AML-193 (cell line): ENCODE measurements at regions not wholly inside any gene's neighbourhood (a gene's known extent, or its start where the extent isn't known, plus 50 kb on each side); places are given as distances from the start of the nearest gene placed in this dataset.
"Not testable (repeated sequence)": the region's sequence is repeated elsewhere in the genome, so short reads cannot be mapped to it uniquely, and the experiment has no call there.

ENCODE experiments used
- DNase-seq, 2 experiments: peaks; one replicate each; lab custom pipeline; 2025; lab: John Stamatoyannopoulos, UW

- no peak for DNase-seq
Observed at GRCh38 chr2:109669731-109670130, 55.6 kb downstream of the SOWAHC start.

DNA sequence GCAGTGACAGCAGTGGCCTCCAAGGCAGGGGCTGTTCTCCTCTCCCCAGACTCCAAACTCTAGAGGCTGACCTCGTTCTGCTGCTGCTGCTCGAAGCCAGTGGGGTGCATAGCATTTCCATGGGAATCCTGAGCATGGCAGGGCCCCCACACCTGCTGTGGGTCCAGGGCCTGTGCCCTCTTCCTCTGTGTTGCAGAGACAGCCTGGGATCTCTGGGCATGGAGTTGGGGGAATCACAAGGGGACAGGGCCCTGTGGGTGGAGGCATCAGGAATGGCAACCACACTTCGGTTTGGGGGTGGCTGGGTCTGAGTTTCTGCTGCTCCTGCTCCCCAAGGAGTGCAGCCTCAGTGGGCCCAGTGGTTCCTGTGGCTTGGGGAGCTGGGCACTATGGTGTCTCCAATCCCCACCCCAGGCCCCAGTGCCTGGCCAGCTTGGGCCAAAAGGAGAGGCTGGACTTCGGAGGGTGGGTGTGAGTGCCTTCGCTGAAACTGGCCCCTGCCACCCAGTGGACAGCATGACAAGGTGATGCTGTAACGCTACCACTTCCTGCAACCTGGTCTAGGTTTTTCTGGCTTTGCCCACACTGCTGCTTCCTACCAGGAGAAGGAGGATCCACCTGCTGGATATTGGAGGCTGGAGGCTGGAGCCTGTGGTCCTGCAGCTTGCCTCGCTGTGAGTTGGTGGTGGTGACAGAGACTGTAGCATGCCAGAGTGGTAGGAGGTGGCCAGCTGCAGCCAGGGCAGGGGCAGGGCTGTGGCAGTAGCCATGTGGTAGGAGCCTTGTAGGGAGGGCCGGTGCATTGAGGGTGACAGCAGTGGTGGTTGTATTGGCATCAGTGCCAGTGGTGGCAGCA, 56.6 kb downstream of the SOWAHC start:
- DNase-seq = no peak

DNA sequence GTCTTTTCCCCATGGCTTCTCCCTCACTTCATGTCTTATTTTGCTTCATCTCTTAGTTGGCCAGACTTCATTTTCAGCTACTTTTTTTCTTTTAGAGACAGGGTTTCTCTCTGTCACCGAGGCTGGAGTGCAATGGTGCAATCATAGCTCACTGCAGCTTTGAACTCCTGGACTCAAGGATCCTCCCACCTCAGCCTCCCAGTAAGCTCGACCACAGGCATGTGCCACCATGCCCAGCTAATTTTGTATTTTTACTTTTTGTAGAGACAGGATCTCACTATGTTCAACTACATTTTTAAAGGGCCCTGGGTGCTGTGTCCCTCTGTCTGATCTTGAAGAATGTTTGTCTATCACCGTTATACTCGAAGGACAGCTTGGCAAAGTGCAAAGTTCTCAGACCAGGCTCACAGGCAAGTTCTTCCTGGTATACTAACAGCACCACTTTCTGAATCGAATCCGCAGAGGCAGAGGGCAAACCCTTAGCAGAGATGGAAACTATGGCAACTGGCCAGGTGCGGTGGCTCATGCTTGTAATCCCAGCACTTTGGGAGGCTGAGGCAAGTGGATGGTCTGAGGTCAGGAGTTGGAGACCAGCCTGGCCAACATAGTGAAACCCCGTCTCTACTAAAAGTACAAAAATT, 60.9 kb downstream of the SOWAHC start:
- DNase-seq = no peak

DNA sequence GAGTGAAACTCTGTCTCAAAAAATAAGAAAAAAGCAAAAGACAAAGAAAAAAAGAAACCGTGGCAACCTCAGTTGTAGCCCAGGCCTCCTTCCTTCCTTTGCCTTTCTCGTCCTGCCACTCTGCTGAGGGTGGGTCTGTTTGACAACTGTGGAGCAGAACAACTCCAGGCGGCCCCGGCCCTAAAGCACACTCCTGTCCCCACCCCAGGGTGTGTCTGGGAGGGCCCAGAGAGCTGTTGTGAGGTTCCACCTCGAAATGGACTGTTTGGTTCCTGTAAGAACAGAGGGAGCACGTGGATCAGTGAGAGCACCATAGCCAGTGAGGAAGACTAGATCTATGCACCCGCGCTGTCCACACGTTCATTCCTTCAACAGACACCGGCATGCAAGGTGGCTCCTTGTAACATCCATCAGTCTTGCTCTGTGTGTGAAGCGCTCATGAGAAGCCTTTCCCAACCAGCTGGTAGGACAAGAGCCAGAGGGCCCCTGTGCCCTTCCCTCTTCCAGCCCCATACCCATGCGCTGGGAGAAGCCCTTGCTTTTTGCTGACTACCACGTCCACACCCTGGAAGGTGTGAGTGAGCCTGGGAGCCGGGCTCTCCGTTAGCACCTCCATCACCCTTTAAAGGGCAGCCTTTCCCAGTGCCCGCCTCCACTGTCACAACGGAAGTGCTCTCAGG, 61.6 kb downstream of the SOWAHC start:
- no peak for DNase-seq

GRCh38 chr2:109676346-109676902, 62.3 kb downstream of the SOWAHC start:
- no peak for DNase-seq

DNA sequence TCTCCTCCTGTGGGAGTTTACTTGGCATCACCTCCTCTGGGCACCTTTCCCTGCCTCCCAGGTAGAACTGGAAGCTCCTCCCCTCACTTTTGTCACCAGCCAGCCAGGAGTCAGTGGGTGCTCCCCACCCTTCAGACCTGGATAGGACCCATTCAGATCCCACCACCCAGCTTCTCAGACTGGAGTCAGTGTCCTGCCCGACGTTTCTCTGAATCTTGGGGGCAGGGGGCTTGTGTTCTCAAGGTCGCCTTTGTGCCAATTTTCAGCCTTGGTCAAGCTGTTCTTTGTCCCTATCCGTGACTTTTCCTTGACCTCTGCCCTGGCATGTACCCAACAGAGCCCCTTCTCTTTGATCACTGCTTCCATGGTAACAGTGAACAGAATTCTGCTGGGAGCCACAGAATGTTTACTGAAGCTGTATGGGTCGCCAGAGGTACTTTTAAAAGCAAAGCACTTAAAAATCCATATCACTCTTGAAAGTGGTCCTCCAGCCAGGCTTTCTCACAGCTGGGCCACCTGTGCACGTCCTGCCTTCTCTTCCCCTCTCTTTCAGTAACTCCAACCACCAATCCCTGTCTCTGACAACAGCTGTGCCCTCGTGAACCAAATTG, 63.1 kb downstream of the SOWAHC start:
- DNase-seq = not testable (repeated sequence)

- DNase-seq = no peak
Observed at GRCh38 chr2:109677835-109678580, 63.8 kb downstream of the SOWAHC start.

DNA sequence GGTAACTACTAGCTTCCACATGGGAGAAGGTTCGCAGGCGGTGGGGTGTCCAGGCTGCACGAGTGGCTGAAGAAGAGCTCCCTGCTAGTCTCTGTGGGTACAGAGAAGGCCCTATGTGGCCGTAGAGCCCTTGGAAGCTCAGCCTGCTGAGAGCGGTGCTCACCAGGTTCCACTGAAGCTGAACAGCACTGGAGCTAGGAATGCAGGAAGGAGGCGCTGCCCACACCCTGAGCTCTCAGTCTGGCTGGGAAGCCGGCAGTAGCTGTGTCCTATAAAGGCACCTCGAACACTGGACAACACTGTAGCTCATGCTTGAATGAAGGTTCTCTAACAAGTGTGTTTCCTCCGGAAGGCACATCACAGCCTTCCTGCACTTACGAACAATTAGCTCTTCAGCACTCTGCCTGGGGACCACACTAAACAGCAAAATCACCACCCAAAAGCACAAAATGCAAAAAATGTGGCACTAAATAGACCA, 64.6 kb downstream of the SOWAHC start:
- DNase-seq = not testable (repeated sequence)

- DNase-seq = no peak
Observed at GRCh38 chr2:109679225-109679624, 65.1 kb downstream of the SOWAHC start.

- no peak for DNase-seq
Observed at GRCh38 chr2:109679626-109680025, 65.5 kb downstream of the SOWAHC start.

- DNase-seq = no peak
Observed at GRCh38 chr2:109680523-109681297, 66.5 kb downstream of the SOWAHC start.

GRCh38 chr2:109681633-109682380, 67.6 kb downstream of the SOWAHC start:
- DNase-seq = no peak

DNA sequence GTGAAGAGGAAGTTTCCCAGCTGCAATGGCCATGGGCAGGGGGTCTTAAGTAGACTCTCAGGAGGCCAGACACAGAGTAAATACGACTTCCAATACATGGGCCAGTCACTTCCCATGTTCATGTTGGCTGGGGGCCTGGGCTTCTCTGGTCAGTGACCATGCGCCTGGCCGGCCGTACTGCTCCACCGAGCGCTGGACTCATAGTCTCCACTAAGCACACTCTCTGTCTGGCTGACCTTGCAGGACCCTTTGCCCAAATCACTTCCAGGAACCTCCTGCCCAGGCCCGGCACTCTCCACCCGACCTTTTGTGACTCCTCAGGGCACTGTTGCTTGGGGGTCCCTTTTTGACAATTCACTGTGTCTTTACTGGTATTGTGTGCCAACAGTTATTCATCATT, 69.3 kb downstream of the SOWAHC start:
- no peak for DNase-seq

- DNase-seq = no peak
Observed at GRCh38 chr2:109685453-109685852, 71.3 kb downstream of the SOWAHC start.

- DNase-seq = no peak
Observed at GRCh38 chr2:109686921-109687320, 72.8 kb downstream of the SOWAHC start.

DNA sequence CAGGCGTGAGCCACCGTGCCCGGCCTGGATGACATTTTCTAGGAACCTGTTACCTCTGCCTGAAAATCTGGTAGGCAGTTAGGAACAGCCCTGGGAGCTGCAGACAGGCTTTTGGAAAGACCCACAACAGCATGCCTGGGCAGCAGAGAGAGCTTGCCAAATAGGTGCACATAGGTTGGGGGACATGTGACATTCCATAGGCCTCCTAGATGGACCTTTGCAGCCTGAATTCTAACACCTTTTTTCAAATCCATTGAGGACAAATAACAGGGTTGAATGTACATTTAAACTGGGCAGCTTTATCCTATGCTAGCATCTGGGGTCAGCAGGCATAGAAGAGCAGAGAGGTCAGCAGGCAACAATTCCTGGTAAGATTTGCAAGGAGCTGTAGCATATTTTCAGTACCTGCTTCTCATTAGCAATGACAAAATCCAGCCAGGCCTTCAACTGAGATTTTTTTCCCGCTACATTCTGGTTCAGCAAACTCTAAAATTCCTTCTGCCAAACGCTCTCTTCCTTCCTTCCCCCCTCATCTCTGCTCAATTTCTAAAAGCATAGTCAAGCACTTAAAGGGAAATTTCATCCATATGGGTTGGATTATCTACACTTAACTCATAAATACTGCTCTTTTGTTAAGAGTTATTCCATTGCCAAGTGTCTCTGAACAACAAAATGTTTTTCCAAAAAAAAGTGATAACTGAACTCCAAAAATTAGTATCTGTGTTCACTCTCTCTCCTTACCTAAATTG, 75.2 kb downstream of the SOWAHC start:
- DNase-seq = no peak

GRCh38 chr2:109689973-109690372, 75.8 kb downstream of the SOWAHC start:
- no peak for DNase-seq

DNA sequence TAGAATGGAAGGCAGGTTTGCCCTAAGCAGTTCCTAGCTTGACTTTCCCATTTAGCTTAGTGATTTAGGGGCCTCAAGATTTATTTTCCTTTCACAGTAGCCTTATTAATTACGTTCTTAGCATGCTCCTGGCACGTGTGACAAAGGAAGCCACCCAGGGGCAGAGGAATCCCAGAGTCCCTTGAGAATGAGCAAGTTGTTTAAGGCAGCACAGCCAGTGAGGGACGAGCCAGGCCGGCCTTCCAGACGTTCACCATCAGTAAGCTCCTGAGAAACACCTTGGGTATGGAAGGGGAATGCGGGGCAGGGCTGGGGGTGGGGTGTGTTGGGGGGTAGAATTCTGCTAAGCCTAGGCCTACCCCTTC, 76.3 kb downstream of the SOWAHC start:
- no peak for DNase-seq
